PFSK-1 (cell line): ENCODE measurements at regions not wholly inside any gene's neighbourhood (a gene's known extent, or its start where the extent isn't known, plus 50 kb on each side); places are given as distances from the start of the nearest gene placed in this dataset.

ENCODE experiments used
- FOXP2 ChIP-seq: optimal IDR thresholded peaks from 2 replicates; pipeline ENCODE3; 2011; ENCODE audit warnings: borderline replicate concordance, control low read depth, inconsistent platforms; ENCODE audit not compliant: insufficient read depth; ENCODE audit errors: extremely low read length, extremely low read depth
- POLR2AphosphoS5 ChIP-seq: IDR thresholded peaks from 2 replicates; pipeline ENCODE4 v1.6.1; 2012; ENCODE audit warnings: low read depth, mild to moderate bottlenecking, control low read depth, low read length, moderate library complexity
- REST ChIP-seq, 2 experiments: IDR thresholded peaks; 2 replicates each; pipeline versions ENCODE4 v1.6.1 to v1.8.0; 2011 to 2012; ENCODE audit warnings: low read depth in 2 of 2, low read length in 2 of 2, control low read depth in 1 of 2, inconsistent platforms in 1 of 2, mild to moderate bottlenecking in 1 of 2, moderate library complexity in 1 of 2; ENCODE audit not compliant: insufficient read depth in 1 of 2
- SIN3A ChIP-seq: IDR thresholded peaks from 2 replicates; pipeline ENCODE4 v1.6.1; 2012; ENCODE audit warnings: mild to moderate bottlenecking, low read length, moderate library complexity, borderline replicate concordance; ENCODE audit not compliant: insufficient read depth
- TAF1 ChIP-seq: IDR thresholded peaks from 2 replicates; pipeline ENCODE4 v1.6.1; 2012; ENCODE audit warnings: low read length, control low read depth, borderline replicate concordance; ENCODE audit not compliant: insufficient read depth

GRCh38 chr13:76239031-76239680 lies 603.0 kb downstream of the LMO7 start:
- TF ChIP-seq REST (IDR thresholded peaks at IDR 0.05; ENCODE audit: insufficient read depth in 1 of 2, low read depth in 2 of 2, low read length in 2 of 2) (no peak), SIN3A (no peak), FOXP2 (no peak), TAF1 (no peak), POLR2AphosphoS5 (no peak)

- no peak for TF ChIP-seq FOXP2
- TF ChIP-seq POLR2AphosphoS5: no peak
Observed at GRCh38 chr13:76231522-76232167, 595.5 kb downstream of the LMO7 start.

GRCh38 chr13:76229281-76229680 lies 593.2 kb downstream of the LMO7 start:
- TF ChIP-seq REST (IDR thresholded peaks at IDR 0.05; ENCODE audit: insufficient read depth in 1 of 2, low read depth in 2 of 2, low read length in 2 of 2) (no peak), FOXP2 (no peak), SIN3A (no peak)

- no peak for TF ChIP-seq TAF1
- no peak for TF ChIP-seq SIN3A
- TF ChIP-seq POLR2AphosphoS5: no peak
- TF ChIP-seq REST (IDR thresholded peaks at IDR 0.05; ENCODE audit: insufficient read depth in 1 of 2, low read depth in 2 of 2, low read length in 2 of 2): no peak
- no peak for TF ChIP-seq FOXP2
Observed at GRCh38 chr13:76226941-76227340, 590.8 kb downstream of the LMO7 start.

- TF ChIP-seq FOXP2 (no peak), POLR2AphosphoS5 (no peak), SIN3A (no peak), TAF1 (no peak), REST (IDR thresholded peaks at IDR 0.05; ENCODE audit: insufficient read depth in 1 of 2, low read depth in 2 of 2, low read length in 2 of 2) (no peak)
Observed at GRCh38 chr13:76225815-76226489, 589.8 kb downstream of the LMO7 start.
